Neural progenitor cell (in vitro differentiated cells): ENCODE measurements at regions not wholly inside any gene's neighbourhood (a gene's known extent, or its start where the extent isn't known, plus 50 kb on each side); places are given as distances from the start of the nearest gene placed in this dataset.

Experiments
- DNase-seq: peaks from one replicate; pipeline ENCODE4 v3.0.0-alpha.2; 2016; ENCODE audit warnings: low spot score
- H2AFZ ChIP-seq: fragments of 200-600 bp; sonication (generic); replicated peaks from 2 replicates; pipeline ENCODE4 v1.6.1; 2016; ENCODE audit warnings: antibody characterized with exemption
- H3F3A ChIP-seq: fragments of 200-600 bp; sonication (generic); 2 replicates; pipeline ENCODE4 v1.6.1; 2016; ENCODE audit warnings: antibody characterized with exemption, low read depth
- H3K27ac ChIP-seq: fragments of 200-600 bp; sonication (generic); 2 replicates; pipeline ENCODE4 v1.5.1; 2016; ENCODE audit warnings: mild to moderate bottlenecking
- H3K27me3 ChIP-seq: fragments of 200-600 bp; sonication (generic); 2 replicates; pipeline ENCODE4 v1.6.1; 2016; ENCODE audit warnings: mild to moderate bottlenecking, moderate library complexity
- H3K36me3 ChIP-seq: fragments of 200-600 bp; sonication (generic); 2 replicates; pipeline ENCODE4 v1.5.1; 2016
- H3K4me1 ChIP-seq: fragments of 200-600 bp; sonication (generic); 2 replicates; pipeline ENCODE4 v1.6.1; 2016; ENCODE audit warnings: mixed run types
- H3K4me2 ChIP-seq: fragments of 200-600 bp; sonication (generic); 2 replicates; pipeline ENCODE4 v1.6.1; 2016
- H3K4me3 ChIP-seq: fragments of 200-600 bp; sonication (generic); 2 replicates; pipeline ENCODE4 v1.5.1; 2016
- H3K79me2 ChIP-seq: fragments of 200-600 bp; sonication (generic); 2 replicates; pipeline ENCODE4 v1.6.1; 2016; ENCODE audit warnings: low read depth
- H3K9ac ChIP-seq: fragments of 200-600 bp; sonication (generic); 2 replicates; pipeline ENCODE4 v1.6.1; 2016
- H3K9me3 ChIP-seq: fragments of 200-600 bp; sonication (generic); 2 replicates; pipeline ENCODE4 v1.5.1; 2016; ENCODE audit warnings: low read depth
- H4K20me1 ChIP-seq: fragments of 200-600 bp; sonication (generic); 2 replicates; pipeline ENCODE4 v1.6.1; 2016; ENCODE audit warnings: low read depth
- H3K27ac Mint-ChIP-seq: 3 replicates; pipeline ENCODE4 v1.8.0; 2021; ENCODE audit warnings: mixed read lengths
- H3K27me3 Mint-ChIP-seq: 2 replicates; pipeline ENCODE4 v1.8.0; 2022; ENCODE audit warnings: low read depth, mild to moderate bottlenecking, inconsistent platforms, moderate library complexity, mixed read lengths; ENCODE audit not compliant: insufficient read depth
- H3K36me3 Mint-ChIP-seq: 3 replicates; pipeline ENCODE4 v1.8.0; 2021; ENCODE audit warnings: mixed read lengths
- H3K4me1 Mint-ChIP-seq: 3 replicates; pipeline ENCODE4 v1.8.0; 2021; ENCODE audit warnings: mixed read lengths
- H3K4me3 Mint-ChIP-seq: 3 replicates; pipeline ENCODE4 v1.8.0; 2021; ENCODE audit warnings: mild to moderate bottlenecking, moderate library complexity, mixed read lengths
- H3K9me3 Mint-ChIP-seq: 3 replicates; pipeline ENCODE4 v1.8.0; 2020; ENCODE audit warnings: mixed read lengths
- EZH2 ChIP-seq: fragments of 200-600 bp; sonication (generic); IDR thresholded peaks from 2 replicates; pipeline ENCODE4 v1.6.1; 2017; ENCODE audit warnings: antibody characterized with exemption, mild to moderate bottlenecking, moderate library complexity
- EZH2phosphoT487 ChIP-seq: fragments of 200-600 bp; sonication (generic); IDR thresholded peaks from 2 replicates; pipeline ENCODE4 v1.6.1; 2017; ENCODE audit warnings: antibody characterized with exemption
- TF ChIP-seq, protein P1 (sequence below): fragments of 200-600 bp; sonication (generic); IDR thresholded peaks from 2 replicates; pipeline ENCODE4 v1.5.1; 2017; ENCODE audit warnings: antibody characterized with exemption, mild to moderate bottlenecking

DNA sequence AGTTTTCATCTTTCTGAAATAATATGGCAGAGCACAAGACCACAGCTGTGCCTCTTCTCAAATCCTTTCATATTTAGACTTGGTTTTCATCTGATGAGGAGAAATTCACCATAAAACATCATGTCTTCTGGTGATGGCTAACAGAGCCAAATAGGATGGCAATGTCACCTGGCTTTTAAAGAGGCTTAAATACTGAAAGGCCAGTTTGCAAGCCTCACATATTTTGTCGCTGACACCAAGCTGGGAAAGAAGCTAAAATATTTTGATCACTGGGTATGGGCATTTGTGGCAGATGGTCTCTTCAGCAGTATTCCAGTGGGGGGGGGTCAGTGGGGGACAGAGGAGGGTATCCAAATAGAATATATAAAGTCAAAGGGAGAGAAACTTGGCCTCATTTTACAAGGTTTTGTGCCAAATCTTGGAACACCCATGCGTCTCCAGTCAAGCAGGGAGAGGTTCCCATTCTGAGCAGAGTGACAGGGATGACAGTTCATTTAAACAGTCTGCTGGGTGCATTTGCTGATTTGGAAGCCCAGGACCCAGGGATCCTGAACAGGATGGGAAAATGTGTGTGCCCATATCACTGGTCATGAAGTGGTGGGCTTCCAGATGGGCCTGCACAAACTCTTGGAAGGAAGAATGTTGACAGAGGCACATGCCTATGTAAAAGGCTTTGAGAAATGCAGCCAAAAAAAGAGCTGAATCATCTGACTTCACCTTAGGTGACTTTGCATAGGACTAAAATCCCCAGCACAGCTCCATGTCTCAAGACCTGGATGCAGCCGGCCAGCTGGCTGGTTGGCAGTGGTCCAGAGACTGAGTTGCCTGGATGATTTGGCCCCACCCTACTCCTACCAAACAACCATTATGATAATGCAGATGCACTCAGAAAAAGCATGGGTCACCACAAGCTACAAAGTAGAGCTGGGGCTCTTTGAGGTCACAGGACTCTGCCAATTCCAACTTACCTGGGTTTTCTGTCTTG lies 484.4 kb upstream of the NR3C2 start:
- TF ChIP-seq, protein P1, sequence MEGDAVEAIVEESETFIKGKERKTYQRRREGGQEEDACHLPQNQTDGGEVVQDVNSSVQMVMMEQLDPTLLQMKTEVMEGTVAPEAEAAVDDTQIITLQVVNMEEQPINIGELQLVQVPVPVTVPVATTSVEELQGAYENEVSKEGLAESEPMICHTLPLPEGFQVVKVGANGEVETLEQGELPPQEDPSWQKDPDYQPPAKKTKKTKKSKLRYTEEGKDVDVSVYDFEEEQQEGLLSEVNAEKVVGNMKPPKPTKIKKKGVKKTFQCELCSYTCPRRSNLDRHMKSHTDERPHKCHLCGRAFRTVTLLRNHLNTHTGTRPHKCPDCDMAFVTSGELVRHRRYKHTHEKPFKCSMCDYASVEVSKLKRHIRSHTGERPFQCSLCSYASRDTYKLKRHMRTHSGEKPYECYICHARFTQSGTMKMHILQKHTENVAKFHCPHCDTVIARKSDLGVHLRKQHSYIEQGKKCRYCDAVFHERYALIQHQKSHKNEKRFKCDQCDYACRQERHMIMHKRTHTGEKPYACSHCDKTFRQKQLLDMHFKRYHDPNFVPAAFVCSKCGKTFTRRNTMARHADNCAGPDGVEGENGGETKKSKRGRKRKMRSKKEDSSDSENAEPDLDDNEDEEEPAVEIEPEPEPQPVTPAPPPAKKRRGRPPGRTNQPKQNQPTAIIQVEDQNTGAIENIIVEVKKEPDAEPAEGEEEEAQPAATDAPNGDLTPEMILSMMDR: no peak
- TF ChIP-seq EZH2 (no peak), EZH2phosphoT487 (no peak)
- no peak overlapping the region for H3K4me3 Mint-ChIP-seq
- Histone ChIP-seq H3K36me3 (no peaks in the 10 kb centered on the region), H3K27ac (no peak overlapping the region), H3K79me2 (no peaks in the 10 kb centered on the region), H3K4me1 (peaks cover 6% of the 10 kb centered on the region), H3K4me2 (no peak overlapping the region), H3K27me3 (no peaks in the 10 kb centered on the region), H3K4me3 (no peak overlapping the region), H3K9me3 (no peaks in the 10 kb centered on the region), H4K20me1 (no peaks in the 10 kb centered on the region), H2AFZ (no peak overlapping the region), H3K9ac (no peak overlapping the region), H3F3A (no peaks in the 10 kb centered on the region)
- no peaks in the 10 kb centered on the region for H3K36me3 Mint-ChIP-seq
- no peaks in the 10 kb centered on the region for H3K4me1 Mint-ChIP-seq
- no peak overlapping the region for H3K27ac Mint-ChIP-seq
- H3K27me3 Mint-ChIP-seq: no peaks in the 10 kb centered on the region
- H3K9me3 Mint-ChIP-seq: peaks cover 10% of the 10 kb centered on the region
- no peak for DNase-seq

DNA sequence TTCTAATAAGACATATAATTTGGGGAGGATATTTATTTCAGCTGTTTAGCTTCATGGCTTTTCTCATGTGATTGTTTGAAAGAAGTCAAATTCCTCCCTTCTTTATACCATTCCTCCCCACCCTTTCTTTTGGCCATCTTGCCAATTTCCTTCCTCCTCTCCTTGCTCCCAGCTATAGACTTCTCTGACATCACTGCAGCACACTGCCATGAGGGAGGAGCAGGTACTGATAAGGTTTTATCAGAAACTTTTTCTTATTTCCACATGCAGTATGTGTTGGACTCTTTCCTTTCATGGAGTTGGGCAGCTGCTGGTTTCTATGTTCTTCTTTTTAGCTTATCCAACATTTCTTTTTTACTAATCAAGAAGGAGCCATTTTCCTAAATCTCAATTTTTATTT lies 481.7 kb upstream of the NR3C2 start:
- no peak overlapping the region for H3K4me3 ChIP-seq
- no peak for DNase-seq
- no peak for TF ChIP-seq EZH2
- no peak for TF ChIP-seq EZH2phosphoT487
- TF ChIP-seq, protein P1: no peak
- no peaks in the 10 kb centered on the region for H3K36me3 ChIP-seq
- H3F3A ChIP-seq: no peaks in the 10 kb centered on the region
- no peaks in the 10 kb centered on the region for H3K9me3 ChIP-seq
- H2AFZ ChIP-seq: no peak overlapping the region
- H3K79me2 ChIP-seq: no peaks in the 10 kb centered on the region
- Mint-ChIP-seq H3K9me3 (no peaks in the 10 kb centered on the region), H3K27ac (no peak overlapping the region), H3K27me3 (no peaks in the 10 kb centered on the region), H3K4me1 (no peaks in the 10 kb centered on the region), H3K4me3 (no peak overlapping the region), H3K36me3 (no peaks in the 10 kb centered on the region)
- H3K4me1 ChIP-seq: peaks cover 6% of the 10 kb centered on the region
- no peak overlapping the region for H3K9ac ChIP-seq
- H3K27ac ChIP-seq: no peak overlapping the region
- no peak overlapping the region for H3K4me2 ChIP-seq
- H4K20me1 ChIP-seq: no peaks in the 10 kb centered on the region
- no peaks in the 10 kb centered on the region for H3K27me3 ChIP-seq

DNA sequence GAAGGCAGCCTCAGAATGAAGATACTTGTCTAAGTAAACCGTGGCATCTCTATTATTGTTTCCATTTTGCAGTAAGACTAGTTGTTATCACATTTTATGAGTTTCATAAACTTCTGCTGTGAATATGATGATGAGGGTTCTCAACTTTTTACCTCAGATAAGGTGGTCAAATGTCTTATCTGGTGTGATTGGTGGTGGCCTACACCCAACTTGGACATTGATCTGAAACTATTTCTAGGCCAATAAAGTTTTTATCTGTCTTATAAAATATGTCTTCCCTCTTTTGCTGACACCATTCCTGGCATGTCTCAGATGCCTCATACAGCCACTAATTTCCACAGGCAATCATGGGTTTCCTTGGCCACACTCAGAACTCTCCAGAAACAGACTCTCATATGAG lies 480.3 kb upstream of the NR3C2 start:
- H3K79me2 ChIP-seq: no peaks in the 10 kb centered on the region
- Mint-ChIP-seq H3K4me3 (no peak overlapping the region), H3K9me3 (no peaks in the 10 kb centered on the region), H3K27me3 (no peaks in the 10 kb centered on the region), H3K4me1 (no peaks in the 10 kb centered on the region), H3K27ac (no peak overlapping the region), H3K36me3 (no peaks in the 10 kb centered on the region)
- no peaks in the 10 kb centered on the region for H4K20me1 ChIP-seq
- DNase-seq: no peak
- H3F3A ChIP-seq: no peaks in the 10 kb centered on the region
- H3K4me2 ChIP-seq: no peak overlapping the region
- H3K9ac ChIP-seq: no peak overlapping the region
- H3K9me3 ChIP-seq: no peaks in the 10 kb centered on the region
- no peak overlapping the region for H3K4me3 ChIP-seq
- TF ChIP-seq, protein P1: no peak
- TF ChIP-seq EZH2phosphoT487 (no peak), EZH2 (no peak)
- H3K27me3 ChIP-seq: no peaks in the 10 kb centered on the region
- H2AFZ ChIP-seq: no peak overlapping the region
- H3K36me3 ChIP-seq: no peaks in the 10 kb centered on the region
- peaks cover 6% of the 10 kb centered on the region for H3K4me1 ChIP-seq
- H3K27ac ChIP-seq: no peak overlapping the region
